Skeletal muscle cell (primary cell): ENCODE measurements at regions not wholly inside any gene's neighbourhood (a gene's known extent, or its start where the extent isn't known, plus 50 kb on each side); places are given as distances from the start of the nearest gene placed in this dataset.

Experiments used
- DNase-seq: peaks from one replicate; pipeline ENCODE4 v3.0.0-alpha.2; 2010; ENCODE audit warnings: low read depth
- H3K4me3 ChIP-seq: 2 replicates; pipeline ENCODE4 v1.5.1; 2011; ENCODE audit warnings: low read depth, mild to moderate bottlenecking, control low read depth, low read length, moderate library complexity

DNA sequence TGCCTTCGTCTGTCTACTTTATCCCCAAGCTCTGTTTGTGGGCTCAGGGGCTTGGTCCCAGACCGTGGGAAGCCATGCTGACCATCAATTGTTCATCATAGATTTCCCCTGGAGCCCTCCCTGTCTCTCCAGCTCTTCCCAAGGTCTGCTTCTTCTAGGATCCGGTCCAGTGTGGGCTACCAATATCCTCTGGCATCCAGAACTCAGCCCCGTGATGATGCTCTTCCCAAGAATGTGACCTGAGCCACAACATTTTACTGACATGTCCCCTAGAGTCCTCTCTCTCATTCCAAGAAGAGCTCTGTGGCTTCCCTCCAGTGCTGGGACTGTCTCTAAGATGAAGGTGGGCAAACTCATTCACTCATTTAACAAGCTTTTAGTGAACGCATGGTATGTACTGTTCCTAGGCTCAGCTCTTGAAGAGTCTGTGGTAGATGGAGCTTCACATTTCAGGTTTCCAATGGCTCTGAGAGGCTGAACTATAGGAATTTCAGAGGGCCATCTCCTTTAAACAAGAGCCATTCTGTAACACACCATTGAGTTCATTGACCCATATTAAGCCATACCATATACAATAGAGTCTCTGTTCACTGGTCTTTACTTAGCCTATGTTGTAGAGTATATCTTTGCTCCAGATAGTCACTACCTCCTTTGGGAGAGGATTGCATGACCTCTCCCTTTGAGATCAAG is 142.0 kb upstream of the APCDD1 start:
- DNase-seq: no peak
- H3K4me3 ChIP-seq: no peak overlapping the region

DNA sequence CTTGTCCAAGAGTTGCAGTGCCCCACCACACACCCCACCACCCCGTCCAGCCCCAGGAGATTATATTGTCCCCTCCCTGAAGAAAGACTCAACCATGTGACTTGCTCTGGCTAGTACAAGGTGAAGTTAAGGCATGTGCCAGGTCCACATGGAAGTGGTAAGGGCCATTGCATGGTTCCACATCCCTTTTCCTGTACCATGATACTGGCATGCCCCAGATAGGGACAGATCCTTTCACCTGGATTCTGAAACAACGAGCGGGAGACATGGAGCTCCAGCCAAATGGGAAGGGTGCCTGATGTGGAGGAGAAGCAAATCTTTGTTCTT is 141.5 kb upstream of the APCDD1 start:
- DNase-seq: no peak
- no peak overlapping the region for H3K4me3 ChIP-seq

DNA sequence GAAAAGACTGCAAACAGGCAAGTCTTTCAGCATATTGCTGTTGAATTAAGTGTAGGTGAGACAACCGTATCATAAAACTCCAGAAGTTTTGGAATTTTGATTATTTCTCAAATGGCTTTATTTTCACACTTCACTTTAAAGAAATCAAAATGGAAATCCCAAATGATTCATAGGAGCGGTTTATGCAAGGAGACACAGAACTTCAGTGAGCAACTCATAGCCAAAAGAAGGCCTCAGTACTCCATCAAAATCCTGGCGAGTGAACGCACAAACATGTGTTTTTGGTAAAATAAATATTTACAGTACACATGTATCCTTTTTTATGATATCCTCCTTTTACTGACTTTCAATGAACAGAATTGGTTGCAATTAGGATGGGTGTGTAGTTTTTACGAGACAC is 140.4 kb upstream of the APCDD1 start:
- H3K4me3 ChIP-seq: no peak overlapping the region
- DNase-seq: no peak

DNA sequence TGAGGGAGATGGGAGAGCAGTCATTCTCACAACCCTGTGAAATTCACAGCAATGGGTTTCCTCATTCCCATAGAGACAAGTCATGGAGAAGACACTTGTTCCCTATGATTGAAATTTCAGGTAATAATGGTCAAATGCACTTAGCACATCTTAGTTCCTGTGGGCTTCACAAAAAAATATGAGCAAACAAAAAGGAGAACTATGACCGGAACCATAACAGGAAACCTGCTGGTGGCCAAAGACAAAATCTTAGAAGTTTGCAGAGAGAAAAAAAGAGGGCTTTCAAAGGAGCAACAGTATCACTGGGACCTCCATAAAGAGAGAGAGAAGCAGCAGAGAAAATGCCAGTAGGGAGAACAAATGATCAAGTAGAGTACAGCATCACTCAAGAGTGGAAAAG is 138.9 kb upstream of the APCDD1 start:
- H3K4me3 ChIP-seq: no peak overlapping the region
- DNase-seq: no peak

DNA sequence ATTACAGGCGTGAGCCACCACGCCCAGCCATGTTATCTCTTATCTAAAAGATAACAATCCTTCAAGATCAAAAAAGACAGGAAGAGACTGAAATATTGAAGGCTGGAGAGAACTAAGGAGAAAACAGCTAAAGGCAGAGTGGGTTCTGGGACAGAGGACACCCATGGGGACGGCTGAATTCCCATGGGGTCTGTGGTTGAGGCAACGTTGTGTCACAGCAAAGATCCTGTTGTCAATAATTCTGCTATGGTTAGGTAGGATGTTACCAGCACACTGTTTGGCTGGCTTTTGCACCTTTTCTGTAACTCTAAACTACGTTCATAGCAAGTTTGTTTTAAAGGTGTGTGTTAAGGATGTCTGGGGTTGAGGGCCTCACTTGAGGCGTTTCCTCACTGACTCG is 137.7 kb upstream of the APCDD1 start:
- DNase-seq: no peak
- H3K4me3 ChIP-seq: no peak overlapping the region

DNA sequence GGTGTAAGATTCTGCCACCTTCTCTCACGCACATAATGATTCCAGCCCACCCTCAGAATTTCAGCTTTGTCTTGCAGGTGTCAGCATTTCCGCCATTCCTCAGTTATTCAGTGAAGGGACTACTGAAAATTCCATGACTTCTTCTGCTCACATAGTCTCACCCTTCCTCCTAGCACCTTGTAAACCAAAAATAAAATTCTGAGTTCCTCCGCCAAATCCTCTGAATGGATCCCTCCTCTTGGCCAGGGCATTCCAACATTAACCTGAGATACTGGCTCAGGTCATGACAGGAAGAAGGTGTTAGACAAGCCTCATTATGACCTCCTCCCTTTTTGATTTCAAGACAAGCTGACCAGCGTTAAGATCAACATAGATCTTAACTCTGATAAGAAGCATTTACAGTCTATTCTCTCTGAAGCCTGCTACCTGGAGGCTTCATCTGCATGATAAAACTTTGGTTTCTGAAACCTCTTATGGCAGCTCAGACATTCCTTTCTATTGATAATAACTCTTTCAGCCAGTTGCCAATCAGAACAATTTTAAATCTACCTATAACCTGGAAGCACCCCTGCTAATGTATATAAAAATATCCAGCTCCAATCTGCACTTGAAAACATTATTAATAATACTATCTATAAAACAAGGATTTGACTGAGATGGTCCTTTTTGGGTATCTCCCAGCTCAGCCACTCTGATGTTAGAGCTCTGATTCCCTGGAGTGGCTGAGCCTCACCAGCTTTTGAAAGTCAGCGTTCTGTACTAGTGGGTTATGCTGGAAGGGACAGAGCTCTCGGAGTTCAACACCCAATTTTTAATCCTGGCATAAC is 136.4 kb upstream of the APCDD1 start:
- DNase-seq: no peak
- no peak overlapping the region for H3K4me3 ChIP-seq

DNA sequence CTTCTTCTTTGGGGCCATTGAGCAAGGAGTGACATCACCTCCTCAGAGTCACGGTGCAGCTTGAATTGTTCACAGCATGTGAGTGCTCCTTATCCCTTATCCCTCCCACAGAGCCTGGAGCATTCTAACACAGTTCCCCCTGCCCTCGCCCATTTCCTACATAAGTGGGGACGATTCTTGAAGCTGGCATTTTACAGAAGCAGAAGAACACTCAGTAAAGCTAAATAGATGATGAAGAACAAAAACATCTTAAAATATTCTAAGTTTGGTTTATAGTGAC is 135.8 kb upstream of the APCDD1 start:
- H3K4me3 ChIP-seq: no peak overlapping the region
- DNase-seq: no peak

DNA sequence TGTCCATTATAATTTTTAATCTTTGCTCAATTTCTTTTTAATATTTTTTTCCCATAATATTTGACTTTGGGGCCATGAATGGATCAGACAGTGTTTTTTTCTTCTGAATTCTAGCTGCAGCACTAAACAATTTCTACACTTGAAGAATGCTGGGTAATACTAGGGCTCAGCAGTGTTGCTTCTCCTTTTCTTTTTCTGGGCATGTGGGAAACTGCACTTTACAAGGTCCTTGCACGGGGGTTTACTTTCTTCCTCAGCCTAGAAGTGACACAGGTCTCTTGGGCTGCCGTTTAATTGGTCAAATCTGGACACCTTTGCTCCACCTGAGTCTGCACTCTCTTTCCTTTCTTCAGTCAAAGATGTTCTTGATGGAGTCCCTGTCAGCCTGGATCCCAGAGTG is 135.4 kb upstream of the APCDD1 start:
- no peak overlapping the region for H3K4me3 ChIP-seq
- DNase-seq: no peak

DNA sequence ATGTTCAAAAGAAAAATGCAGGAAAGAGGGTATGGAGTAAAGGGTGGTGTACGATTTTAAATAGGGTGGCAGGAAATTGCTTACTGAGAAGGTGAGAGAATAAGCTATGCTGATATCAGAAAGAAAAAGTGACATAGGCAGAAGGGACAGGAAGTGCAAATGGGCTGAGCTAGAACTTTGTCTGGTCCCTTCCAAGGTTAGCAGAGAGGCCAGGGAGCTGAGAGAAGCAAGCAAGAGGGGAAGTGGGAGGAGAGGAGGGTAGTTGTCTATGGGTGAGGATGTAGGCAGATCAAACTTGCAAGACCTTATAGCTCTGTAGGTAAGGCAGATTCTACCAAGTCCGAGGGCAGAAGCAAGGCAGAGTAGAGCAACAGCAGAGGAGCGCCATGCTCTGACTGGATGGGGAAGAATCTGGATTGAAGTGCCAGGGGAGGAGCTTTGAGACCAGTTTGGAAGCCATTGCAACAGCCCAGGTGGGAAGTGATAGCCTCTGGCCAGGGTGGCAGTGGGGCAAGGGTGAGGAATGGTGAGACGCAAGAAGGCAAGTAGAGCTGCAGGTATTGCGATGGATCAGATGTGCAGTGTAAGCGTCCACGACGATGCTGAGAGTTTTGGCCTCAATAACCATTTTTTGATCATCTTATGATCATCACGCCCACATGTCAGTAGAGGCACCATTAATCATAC is 134.4 kb upstream of the APCDD1 start:
- no peak overlapping the region for H3K4me3 ChIP-seq
- DNase-seq: no peak

DNA sequence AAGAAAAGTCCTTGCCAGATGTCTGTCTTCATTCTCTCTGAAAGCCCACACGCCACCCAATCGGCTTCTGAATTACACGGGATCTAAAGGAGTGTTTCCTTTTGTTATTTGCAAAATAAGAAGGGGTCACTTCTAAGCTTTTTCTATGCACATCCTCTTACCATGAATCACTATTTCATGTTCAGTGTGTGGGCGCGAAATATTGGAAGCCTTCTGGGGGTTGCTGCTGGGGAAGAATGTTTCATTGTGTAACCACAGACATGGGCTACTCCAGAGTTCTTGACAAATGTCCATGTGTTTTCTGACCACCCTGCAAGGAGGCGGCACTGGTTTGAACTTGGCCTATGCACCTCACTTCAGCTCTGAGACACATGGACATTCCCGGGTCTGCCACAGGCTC is 133.6 kb upstream of the APCDD1 start:
- peak; percentile 34 for DNase-seq
- H3K4me3 ChIP-seq: no peak overlapping the region

DNA sequence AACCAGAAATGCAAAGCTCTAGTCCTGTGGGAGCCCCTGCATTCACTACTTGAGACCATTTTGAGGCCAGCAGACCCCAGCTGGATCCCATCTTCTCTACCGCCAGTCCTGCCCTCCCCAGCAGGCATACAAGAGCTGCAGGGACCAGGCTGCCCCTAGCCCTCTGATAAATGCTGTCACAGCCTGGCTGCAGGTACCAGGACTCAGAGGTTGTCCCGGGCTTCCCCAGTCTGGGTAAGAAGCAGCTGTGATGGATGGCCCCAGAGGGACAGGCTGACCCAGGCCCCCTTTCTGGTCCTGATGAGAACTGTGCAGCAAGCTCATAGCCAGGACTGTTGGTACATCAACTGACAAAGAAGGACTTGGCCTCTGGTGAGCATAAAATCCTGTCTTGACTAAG is 132.9 kb upstream of the APCDD1 start:
- DNase-seq: no peak
- H3K4me3 ChIP-seq: no peak overlapping the region

DNA sequence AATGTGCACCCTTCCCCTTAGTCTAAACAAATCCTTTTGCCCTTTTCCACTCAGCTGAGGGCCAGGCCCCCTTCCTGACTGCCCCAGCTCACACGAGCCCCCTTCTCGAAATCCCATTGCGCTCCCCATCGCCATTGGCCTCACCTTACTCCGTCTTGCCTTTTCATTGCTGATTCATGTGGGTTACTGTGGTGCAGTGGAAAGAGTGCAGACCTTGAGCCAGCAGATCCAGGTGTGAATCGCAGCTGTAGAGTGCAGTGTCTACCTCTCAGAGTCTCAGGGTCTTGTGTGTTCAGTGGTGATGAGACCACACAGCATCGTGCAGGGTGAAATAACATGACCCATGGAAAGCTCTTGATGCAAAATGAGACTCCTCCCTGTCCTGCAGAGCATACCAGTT is 132.4 kb upstream of the APCDD1 start:
- DNase-seq: no peak
- no peak overlapping the region for H3K4me3 ChIP-seq

DNA sequence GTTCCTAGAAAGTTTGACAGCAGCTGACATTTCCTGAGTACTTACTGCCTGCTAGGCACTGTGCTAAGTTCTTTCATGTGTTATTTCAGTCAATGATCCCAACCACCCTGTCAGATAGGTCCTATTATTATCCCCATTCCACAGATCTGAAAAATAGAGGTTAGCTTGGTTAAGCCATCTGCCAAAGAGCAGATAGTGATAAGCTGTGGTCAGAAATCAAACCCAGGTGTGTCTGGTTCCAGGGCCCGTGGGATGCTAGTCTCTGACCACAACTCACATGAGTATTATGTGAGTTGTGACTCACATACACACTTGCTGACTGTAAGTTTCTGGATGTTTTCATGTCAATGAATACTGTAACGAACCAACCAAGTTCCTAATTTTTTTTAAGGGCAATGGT is 132.0 kb upstream of the APCDD1 start:
- no peak overlapping the region for H3K4me3 ChIP-seq
- DNase-seq: no peak

DNA sequence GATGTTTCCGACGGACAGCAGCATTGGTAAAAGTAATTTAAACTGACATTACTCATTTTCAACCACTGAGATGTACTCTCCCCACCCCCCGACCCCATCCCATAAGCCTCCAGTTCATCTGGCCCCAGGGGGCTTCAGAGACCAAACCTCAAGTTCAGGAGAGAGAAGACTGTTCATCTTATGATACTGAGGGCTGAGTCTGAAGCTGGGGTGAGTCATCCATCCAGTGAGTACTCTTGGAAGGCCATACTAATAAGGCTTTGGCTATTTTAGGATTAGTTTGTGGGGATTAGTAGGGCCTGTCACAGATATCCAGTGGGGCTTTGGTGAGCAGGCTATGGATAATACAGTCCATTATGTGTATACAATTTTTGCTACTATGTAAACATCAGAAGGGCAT is 125.3 kb upstream of the APCDD1 start:
- H3K4me3 ChIP-seq: no peak overlapping the region
- DNase-seq: peak; percentile 15

DNA sequence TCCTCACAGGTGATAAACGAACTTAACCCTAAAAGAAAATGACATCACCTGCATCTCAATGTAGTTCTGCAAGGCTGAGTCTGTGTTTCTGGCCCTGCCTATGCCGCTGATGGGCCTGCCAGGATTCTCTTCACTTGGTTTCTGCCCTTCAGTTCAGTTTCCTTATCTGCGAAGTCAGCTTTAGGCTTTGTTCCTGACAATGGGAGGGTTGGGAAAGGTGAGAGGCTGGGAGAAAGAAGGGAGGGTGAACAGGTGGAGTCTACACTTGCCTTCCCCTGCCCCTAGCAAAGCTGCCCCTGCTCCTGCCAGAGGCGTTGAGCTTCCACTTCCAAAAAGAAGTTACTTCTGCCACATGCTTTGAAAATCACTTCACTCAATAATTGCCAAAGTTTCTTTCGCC is 124.0 kb upstream of the APCDD1 start:
- no peak overlapping the region for H3K4me3 ChIP-seq
- DNase-seq: no peak

DNA sequence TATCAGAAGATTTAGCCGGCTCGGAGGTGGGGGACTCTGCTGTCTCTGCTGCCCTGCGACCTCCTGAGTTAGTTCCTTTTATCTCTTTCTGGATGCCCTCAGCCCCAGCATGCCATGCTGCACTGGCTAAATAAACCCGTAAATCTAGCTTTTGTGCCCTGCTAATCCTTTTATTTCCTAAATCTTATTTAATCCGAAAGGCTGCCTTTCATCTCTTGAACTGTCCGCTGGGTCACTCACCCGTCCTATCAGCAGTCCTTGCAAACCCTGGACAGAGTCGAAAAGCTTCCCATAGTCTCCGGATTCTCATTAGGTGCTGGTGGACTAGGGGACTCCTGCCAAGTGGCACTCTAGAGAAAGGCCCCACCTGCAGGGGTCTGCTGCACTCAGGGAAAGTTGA is 122.0 kb upstream of the APCDD1 start:
- H3K4me3 ChIP-seq: no peak overlapping the region
- no peak for DNase-seq

DNA sequence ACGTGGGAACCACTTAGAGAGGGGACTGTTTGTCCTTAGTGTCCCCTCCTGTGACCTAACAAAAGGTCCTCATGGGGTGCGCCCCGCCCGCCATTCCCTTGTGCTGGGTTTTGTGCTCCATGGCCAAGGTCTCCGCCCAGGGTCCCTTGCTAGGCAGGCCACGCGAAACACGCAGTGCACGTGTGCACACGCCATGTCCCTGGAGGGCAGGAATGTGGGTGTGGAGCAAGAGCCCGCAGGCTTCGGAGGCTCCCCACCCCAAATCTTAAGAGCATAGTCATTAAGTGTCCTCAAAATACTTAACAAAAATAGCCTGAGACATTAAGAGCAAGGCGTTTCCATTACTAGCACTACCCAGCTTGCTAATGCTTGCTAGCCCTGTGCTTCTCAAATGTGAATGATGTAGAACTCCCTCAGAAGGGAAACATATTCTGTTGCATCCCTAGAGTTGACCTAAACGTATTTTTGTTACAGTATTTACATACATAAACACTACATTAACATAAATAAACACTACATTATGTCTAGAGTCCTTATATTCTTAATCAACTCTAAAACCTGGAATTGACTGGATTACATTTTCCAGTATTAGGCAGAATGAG is 117.6 kb upstream of the APCDD1 start:
- DNase-seq: no peak
- no peak overlapping the region for H3K4me3 ChIP-seq

DNA sequence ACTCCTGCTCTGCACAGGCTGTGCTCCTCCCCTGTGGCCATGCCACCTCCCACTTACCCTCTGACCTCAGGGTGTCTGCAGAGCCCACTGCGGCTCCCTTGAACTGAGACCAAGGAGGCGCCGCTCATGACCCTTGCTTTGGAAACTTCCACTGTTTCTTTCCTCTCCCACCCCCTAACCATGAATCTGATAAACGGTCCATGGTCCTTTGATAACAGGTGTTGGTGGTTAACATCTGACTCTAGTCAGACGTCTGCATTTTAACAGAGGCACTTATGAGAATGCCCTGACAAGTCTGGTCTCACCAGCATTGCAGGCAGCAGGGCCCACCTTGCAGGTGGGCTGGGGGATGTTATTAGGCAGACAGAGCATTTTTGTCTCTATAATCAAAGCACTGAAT is 113.6 kb upstream of the APCDD1 start:
- no peak overlapping the region for H3K4me3 ChIP-seq
- DNase-seq: no peak

DNA sequence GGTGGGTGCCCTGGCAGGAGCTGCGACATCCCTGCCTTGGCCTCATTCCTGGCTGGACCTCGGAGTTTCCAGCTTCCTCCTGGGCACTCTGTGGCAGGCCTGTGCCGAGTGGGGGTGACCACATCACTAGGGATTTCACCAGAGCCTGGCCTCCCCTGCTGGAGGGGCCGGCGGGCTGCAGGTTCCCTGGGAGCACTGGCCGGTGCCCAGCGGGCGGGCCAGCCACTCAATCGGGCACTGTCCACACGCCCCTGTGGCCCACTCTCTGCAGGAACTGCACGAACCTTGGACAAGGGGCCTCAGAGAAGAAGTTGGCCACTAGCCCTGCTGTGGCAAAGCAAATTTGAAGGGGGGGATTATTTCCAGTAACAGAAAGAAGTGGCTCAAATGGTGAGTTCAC is 110.7 kb upstream of the APCDD1 start:
- H3K4me3 ChIP-seq: no peak overlapping the region
- DNase-seq: no peak

DNA sequence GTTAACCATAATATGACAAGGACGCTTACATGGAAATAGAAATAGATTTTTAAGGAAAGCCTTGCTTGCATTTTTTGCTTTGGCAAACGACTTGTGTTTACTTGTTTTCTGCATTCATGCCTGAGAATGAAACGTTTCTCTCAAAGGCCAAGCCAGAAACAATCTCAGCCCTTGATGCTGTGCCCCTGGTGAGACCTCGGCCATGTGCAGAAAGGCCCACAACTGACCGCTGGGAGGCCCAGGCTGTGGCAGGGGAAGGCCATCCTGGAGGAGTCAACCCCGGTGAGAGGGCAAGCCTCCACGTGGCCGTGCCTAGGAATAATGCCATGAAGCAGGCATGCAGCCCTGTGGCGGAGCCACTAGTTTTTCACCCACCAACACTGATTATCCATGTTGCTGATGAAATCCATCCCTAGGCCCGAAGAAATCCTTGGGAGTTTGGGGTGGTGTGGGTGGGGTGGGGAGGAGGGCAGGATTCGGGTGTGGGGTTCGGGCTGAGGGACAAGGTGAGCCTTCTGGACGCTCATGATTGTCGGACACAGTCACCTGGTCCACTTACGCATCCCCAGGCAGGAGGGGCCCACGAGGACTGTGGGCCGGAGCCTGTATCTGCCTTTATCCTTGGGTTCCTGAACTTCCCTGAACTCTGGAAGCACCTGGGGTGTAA is 107.6 kb upstream of the APCDD1 start:
- no peak overlapping the region for H3K4me3 ChIP-seq
- no peak for DNase-seq
